Lung (tissue), 11 donors: ENCODE measurements at regions not wholly inside any gene's neighbourhood (a gene's known extent, or its start where the extent isn't known, plus 50 kb on each side); places are given as distances from the start of the nearest gene placed in this dataset.

Source experiments
- ATAC-seq: fragments of 200-7000 bp; cut with Tn5 transposase; one replicate; pipeline ENCODE4 v1.9.1; 2020; ENCODE audit warnings: moderate number of reproducible peaks; ENCODE audit not compliant: insufficient read depth, low FRiP score
- DNase-seq, 3 donors: peaks; one replicate each; pipeline ENCODE4 v3.0.0-alpha.2; 2013 to 2017
- H3K27ac ChIP-seq, 2 donors: one replicate each; pipeline ENCODE4 v1.5.1; 2013; ENCODE audit warnings: mild to moderate bottlenecking in 2 of 2, moderate library complexity in 2 of 2, control low read depth in 1 of 2, inconsistent platforms in 1 of 2, low read depth in 1 of 2, low read length in 1 of 2
- H3K27me3 ChIP-seq, 3 donors: one replicate each; pipeline ENCODE4 v1.5.1; 2013; ENCODE audit warnings: low read length in 2 of 3; ENCODE audit not compliant: control insufficient read depth in 3 of 3, insufficient read depth in 3 of 3
- H3K36me3 ChIP-seq, 4 donors: one replicate each; pipeline ENCODE4 v1.5.1; 2013; ENCODE audit warnings: low read length in 4 of 4, mild to moderate bottlenecking in 1 of 4, moderate library complexity in 1 of 4; ENCODE audit not compliant: control insufficient read depth in 4 of 4, insufficient read depth in 4 of 4
- H3K4me1 ChIP-seq, 5 donors: one replicate each; pipeline ENCODE4 v1.5.1; 2013; ENCODE audit warnings: low read length in 5 of 5, mild to moderate bottlenecking in 2 of 5, moderate library complexity in 1 of 5; ENCODE audit not compliant: control insufficient read depth in 5 of 5, insufficient read depth in 5 of 5
- H3K4me3 ChIP-seq: one replicate; pipeline ENCODE4 v1.5.1; 2013; ENCODE audit warnings: mild to moderate bottlenecking, control low read depth, moderate library complexity
- H3K9ac ChIP-seq, 2 donors: one replicate each; pipeline ENCODE4 v1.5.1; 2013; ENCODE audit warnings: low read length in 2 of 2, control low read depth in 1 of 2; ENCODE audit not compliant: insufficient read depth in 1 of 2
- H3K9me3 ChIP-seq, 4 donors: one replicate each; pipeline ENCODE4 v1.5.1; 2013; ENCODE audit warnings: low read length in 3 of 4, mild to moderate bottlenecking in 1 of 4, moderate library complexity in 1 of 4; ENCODE audit not compliant: control insufficient read depth in 4 of 4, insufficient read depth in 3 of 4
- WGBS, 2 donors: extraction: QIAGEN DNeasy Blood & Tissue Kit; methylation state at CpG; one replicate each; pipeline ENCODE4 v1.1.7; 2013; 5-methylcytosine and 5-hydroxymethylcytosine counted together
- TF ChIP-seq, protein P1 (sequence below): IDR thresholded peaks from 2 replicates; pipeline ENCODE4 v1.5.1; 2012; ENCODE audit warnings: mild to moderate bottlenecking; ENCODE audit errors: control extremely low read depth, extremely low read depth
- donor health status: control.
- donor health status: control.
- donor health status: Bipolar disorder and iron deficiency.
- donor health status: healthy.
- donor health status: DM: yes; HTN: yes; CAD: no.

DNA sequence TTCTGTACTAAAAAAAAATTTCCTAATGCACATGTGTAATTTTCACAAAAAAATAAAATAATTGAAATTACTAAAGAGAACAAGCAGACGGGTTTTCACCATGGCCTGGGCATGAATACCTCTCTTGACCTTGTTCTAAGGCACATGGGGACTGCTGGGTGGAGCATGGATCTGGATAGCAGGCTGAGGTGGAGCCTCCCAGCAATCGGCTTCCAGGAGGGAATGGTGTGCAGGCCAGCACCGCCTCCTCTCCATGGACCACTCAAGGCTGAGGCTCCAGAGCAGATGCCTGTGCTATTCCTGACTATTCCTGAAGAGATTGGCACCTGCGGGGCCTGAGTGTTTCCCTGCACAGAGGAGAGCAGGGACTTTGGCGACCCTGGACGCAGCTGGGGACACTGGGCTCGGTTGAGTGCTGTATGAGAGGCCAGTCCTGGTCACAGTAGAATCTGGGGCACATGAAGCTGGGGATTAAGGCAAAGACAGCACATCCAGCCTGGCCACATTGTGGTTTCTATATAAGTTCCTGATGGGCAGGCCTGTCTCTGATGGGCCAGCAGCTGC, 963.6 kb downstream of the BRD1 start:
- no peak overlapping the region for H3K27ac ChIP-seq
- no peak overlapping the region for H3K9ac ChIP-seq
- TF ChIP-seq, protein P1, sequence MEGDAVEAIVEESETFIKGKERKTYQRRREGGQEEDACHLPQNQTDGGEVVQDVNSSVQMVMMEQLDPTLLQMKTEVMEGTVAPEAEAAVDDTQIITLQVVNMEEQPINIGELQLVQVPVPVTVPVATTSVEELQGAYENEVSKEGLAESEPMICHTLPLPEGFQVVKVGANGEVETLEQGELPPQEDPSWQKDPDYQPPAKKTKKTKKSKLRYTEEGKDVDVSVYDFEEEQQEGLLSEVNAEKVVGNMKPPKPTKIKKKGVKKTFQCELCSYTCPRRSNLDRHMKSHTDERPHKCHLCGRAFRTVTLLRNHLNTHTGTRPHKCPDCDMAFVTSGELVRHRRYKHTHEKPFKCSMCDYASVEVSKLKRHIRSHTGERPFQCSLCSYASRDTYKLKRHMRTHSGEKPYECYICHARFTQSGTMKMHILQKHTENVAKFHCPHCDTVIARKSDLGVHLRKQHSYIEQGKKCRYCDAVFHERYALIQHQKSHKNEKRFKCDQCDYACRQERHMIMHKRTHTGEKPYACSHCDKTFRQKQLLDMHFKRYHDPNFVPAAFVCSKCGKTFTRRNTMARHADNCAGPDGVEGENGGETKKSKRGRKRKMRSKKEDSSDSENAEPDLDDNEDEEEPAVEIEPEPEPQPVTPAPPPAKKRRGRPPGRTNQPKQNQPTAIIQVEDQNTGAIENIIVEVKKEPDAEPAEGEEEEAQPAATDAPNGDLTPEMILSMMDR: no peak
- no peaks in the 10 kb centered on the region for H3K36me3 ChIP-seq
- H3K4me3 ChIP-seq: no peak overlapping the region
- peaks cover 0 to 5% (median 0%) of the 10 kb centered on the region in 3 donors for H3K27me3 ChIP-seq
- H3K4me1 ChIP-seq: peaks cover 0 to 5% (median 0%) of the 10 kb centered on the region in 5 donors
- DNase-seq (no peak), ATAC-seq (no peak)
- WGBS, 2 donors: 69 to 87% methylated on average over 7 of the region's 7 CpGs
- H3K9me3 ChIP-seq: no peaks in the 10 kb centered on the region

DNA sequence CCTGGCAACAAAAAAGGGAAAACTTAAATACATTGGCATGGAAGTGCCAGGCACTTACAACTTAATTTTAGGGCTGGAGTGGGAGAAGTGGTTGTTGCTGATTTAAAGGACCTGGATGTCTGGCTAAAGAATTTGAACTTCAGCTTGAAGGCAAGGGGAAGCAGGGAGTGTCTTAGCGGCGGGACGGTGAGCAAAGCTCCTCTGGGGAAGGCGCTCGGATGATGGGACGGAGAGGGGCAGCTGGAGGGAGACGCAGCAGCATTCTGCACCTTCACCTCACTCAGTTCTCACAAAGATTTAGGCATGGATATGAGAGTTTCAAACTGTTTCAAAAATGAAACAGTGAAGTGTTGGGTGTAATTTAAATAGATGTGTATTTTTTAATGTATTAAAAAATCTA, 967.1 kb downstream of the BRD1 start:
- TF ChIP-seq, protein P1: no peak
- no peak for DNase-seq
- 82 to 89% methylated on average over 7 of the region's 7 CpGs for WGBS, 2 donors
- Histone ChIP-seq H3K27me3 (peaks cover 0 to 5% (median 0%) of the 10 kb centered on the region in 3 donors), H3K9ac (no peak overlapping the region), H3K4me1 (no peaks in the 10 kb centered on the region), H3K27ac (no peak overlapping the region), H3K4me3 (no peak overlapping the region), H3K9me3 (no peaks in the 10 kb centered on the region), H3K36me3 (no peaks in the 10 kb centered on the region)
- ATAC-seq: no peak

DNA sequence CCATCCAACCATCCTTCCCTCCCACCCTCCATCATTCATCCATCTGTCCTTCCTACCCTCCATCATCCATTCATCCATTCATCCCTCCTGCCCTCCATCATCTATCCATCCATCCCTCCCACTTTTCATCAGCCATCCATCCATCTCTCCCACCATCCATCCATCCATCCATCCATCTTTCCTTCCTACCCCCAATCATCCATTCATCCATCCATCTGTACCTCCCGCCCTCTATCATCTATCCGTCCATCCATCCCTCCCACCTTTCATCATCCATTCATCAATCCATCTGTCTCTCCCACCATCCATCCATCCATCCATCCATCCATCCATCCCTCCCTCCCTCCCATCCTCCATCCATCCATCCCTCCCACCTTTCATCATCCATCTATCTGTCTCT, 968.8 kb downstream of the BRD1 start:
- Histone ChIP-seq H3K4me3 (no peak overlapping the region), H3K4me1 (no peaks in the 10 kb centered on the region), H3K9ac (no peak overlapping the region), H3K27ac (no peak overlapping the region), H3K27me3 (no peaks in the 10 kb centered on the region), H3K9me3 (no peaks in the 10 kb centered on the region), H3K36me3 (no peaks in the 10 kb centered on the region)
- no peak for ATAC-seq
- WGBS, 2 donors: 70 to 93% methylated on average over 2 of the region's 2 CpGs
- DNase-seq: no peak
- TF ChIP-seq, protein P1: no peak

DNA sequence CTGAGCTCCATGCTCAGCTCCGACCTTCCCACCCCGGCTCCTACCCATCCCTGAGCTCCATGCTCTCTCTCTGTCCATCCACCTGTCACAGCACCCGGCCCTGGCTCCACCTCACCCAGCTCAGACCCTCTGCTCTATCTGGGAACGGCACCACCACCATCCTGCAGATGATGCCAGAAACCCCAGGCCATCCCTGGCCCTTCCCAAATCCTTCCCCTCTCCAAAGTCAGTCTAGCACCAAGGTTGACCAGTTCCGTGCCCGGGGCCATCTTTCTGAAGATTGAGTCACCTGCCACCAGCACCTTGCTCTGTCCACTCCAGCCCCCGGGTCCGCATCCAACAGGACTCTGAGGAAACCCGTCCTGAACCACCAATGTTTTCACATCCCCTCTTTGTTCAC, 969.6 kb downstream of the BRD1 start:
- no peak for ATAC-seq
- Histone ChIP-seq H3K9ac (no peak overlapping the region), H3K27ac (no peak overlapping the region), H3K4me1 (no peaks in the 10 kb centered on the region), H3K27me3 (no peaks in the 10 kb centered on the region), H3K9me3 (no peaks in the 10 kb centered on the region), H3K36me3 (no peaks in the 10 kb centered on the region), H3K4me3 (no peak overlapping the region)
- TF ChIP-seq, protein P1: no peak
- no peak for DNase-seq
- WGBS, 2 donors: 74 to 84% methylated on average over 9 of the region's 9 CpGs
